IMR-90 (cell line): ENCODE measurements at regions not wholly inside any gene's neighbourhood (a gene's known extent, or its start where the extent isn't known, plus 50 kb on each side); places are given as distances from the start of the nearest gene placed in this dataset.

Experiments
- ATAC-seq: fragments of 200-7000 bp; cut with Tn5 transposase; 2 replicates; pipeline ENCODE4 v1.9.1; 2020; ENCODE audit warnings: low read depth, mild to moderate bottlenecking, moderate library complexity
- BruUV-seq: library from RNA; stranded (reverse); fragments of 400-500 nt; replicated peaks from 2 replicates; lab custom pipeline; 2021; lab: Mats Ljungman, UMichigan
- CTCF ChIA-PET: fragments of 300-600 bp; formaldehyde crosslinking; extraction: SDS; loops from one replicate; lab custom pipeline; 2021; ENCODE audit warnings: antibody characterized with exemption; lab: Yijun Ruan, JAX
- POLR2A ChIA-PET: fragments of 300-600 bp; sonication (Branson Sonifier 250); formaldehyde crosslinking; loops from one replicate; lab custom pipeline; 2022; ENCODE audit warnings: antibody characterized with exemption; ENCODE audit not compliant: unreplicated experiment; lab: Charles Lee
- DNase-seq: peaks from one replicate; pipeline ENCODE4 v3.0.0; 2013
- H2AFZ ChIP-seq: replicated peaks from 2 replicates; pipeline ENCODE3; 2013; ENCODE audit warnings: low read length, mild to moderate bottlenecking; ENCODE audit not compliant: poor library complexity
- H2AK5ac ChIP-seq: 2 replicates; pipeline ENCODE4 v1.6.1; 2013; ENCODE audit warnings: low read depth, low read length, inconsistent platforms
- H2AK9ac ChIP-seq: replicated peaks from 2 replicates; pipeline ENCODE3; 2013; ENCODE audit warnings: mild to moderate bottlenecking, low read depth, low read length, moderate library complexity; ENCODE audit not compliant: poor library complexity
- H2BK120ac ChIP-seq: 2 replicates; pipeline ENCODE4 v1.6.1; 2013; ENCODE audit warnings: low read depth, low read length, inconsistent platforms
- H2BK15ac ChIP-seq: 3 replicates; pipeline ENCODE4 v1.6.1; 2013; ENCODE audit warnings: low read depth, low read length, inconsistent platforms
- H2BK20ac ChIP-seq: 2 replicates; pipeline ENCODE4 v1.6.1; 2013; ENCODE audit warnings: low read depth, mild to moderate bottlenecking, inconsistent platforms, low read length, moderate library complexity
- H2BK5ac ChIP-seq: 2 replicates; pipeline ENCODE4 v1.6.1; 2013; ENCODE audit warnings: mild to moderate bottlenecking, low read depth, low read length, inconsistent platforms; ENCODE audit not compliant: poor library complexity, severe bottlenecking
- H3K14ac ChIP-seq: replicated peaks from 2 replicates; pipeline ENCODE4 v1.6.1; 2013; ENCODE audit warnings: low read depth, low read length, inconsistent platforms
- H3K18ac ChIP-seq: 2 replicates; pipeline ENCODE4 v1.6.1; 2013; ENCODE audit warnings: low read depth, low read length, control low read depth
- H3K23ac ChIP-seq: 2 replicates; pipeline ENCODE4 v1.6.1; 2013; ENCODE audit warnings: low read depth, low read length, inconsistent platforms
- H3K27ac ChIP-seq: 2 replicates; pipeline ENCODE4 v1.5.1; 2013; ENCODE audit warnings: mild to moderate bottlenecking, control low read depth, low read length; ENCODE audit not compliant: insufficient read depth
- H3K27me3 ChIP-seq: 2 replicates; pipeline ENCODE4 v1.6.1; 2013; ENCODE audit warnings: low read length; ENCODE audit not compliant: control insufficient read depth, insufficient read depth
- H3K36me3 ChIP-seq: 2 replicates; pipeline ENCODE4 v1.6.1; 2013; ENCODE audit warnings: low read length, mixed read lengths; ENCODE audit not compliant: control insufficient read depth, insufficient read depth
- H3K4ac ChIP-seq: 2 replicates; pipeline ENCODE4 v1.6.1; 2013; ENCODE audit warnings: low read depth, low read length, inconsistent platforms
- H3K4me1 ChIP-seq: 2 replicates; pipeline ENCODE4 v1.6.1; 2013; ENCODE audit warnings: low read length, mixed read lengths; ENCODE audit not compliant: control insufficient read depth, insufficient read depth
- H3K4me2 ChIP-seq: 2 replicates; pipeline ENCODE4 v1.6.1; 2013; ENCODE audit warnings: low read depth, mild to moderate bottlenecking, control low read depth, low read length, moderate library complexity
- H3K4me3 ChIP-seq: 2 replicates; pipeline ENCODE4 v1.5.1; 2013; ENCODE audit warnings: low read depth, mild to moderate bottlenecking, control low read depth, low read length, moderate library complexity; ENCODE audit not compliant: insufficient read depth
- H3K56ac ChIP-seq: 2 replicates; pipeline ENCODE4 v1.6.1; 2013; ENCODE audit warnings: low read length, inconsistent platforms; ENCODE audit not compliant: insufficient read depth; ENCODE audit errors: extremely low read depth
- H3K79me1 ChIP-seq, 2 experiments: 2 replicates each; pipeline ENCODE4 v1.6.1; 2013; ENCODE audit warnings: low read length in 2 of 2, inconsistent platforms in 1 of 2, low read depth in 1 of 2
- H3K9ac ChIP-seq: 2 replicates; pipeline ENCODE4 v1.6.1; 2013; ENCODE audit warnings: low read depth, low read length, control low read depth
- H3K9me1 ChIP-seq: 2 replicates; pipeline ENCODE4 v1.6.1; 2013; ENCODE audit warnings: low read length, inconsistent platforms; ENCODE audit not compliant: insufficient read depth
- H3K9me3 ChIP-seq: 2 replicates; pipeline ENCODE4 v1.6.1; 2013; ENCODE audit warnings: low read length; ENCODE audit not compliant: control insufficient read depth, insufficient read depth
- H4K20me1 ChIP-seq: 2 replicates; pipeline ENCODE4 v1.6.1; 2013; ENCODE audit warnings: low read length, inconsistent platforms; ENCODE audit not compliant: insufficient read depth
- H4K5ac ChIP-seq: 2 replicates; pipeline ENCODE4 v1.6.1; 2013; ENCODE audit warnings: mild to moderate bottlenecking, low read depth, low read length, control low read depth
- H4K8ac ChIP-seq, 2 experiments: 2 replicates each; pipeline ENCODE4 v1.6.1; 2013; ENCODE audit warnings: low read depth in 2 of 2, low read length in 2 of 2, control low read depth in 1 of 2, inconsistent platforms in 1 of 2
- H4K91ac ChIP-seq: 2 replicates; pipeline ENCODE4 v1.6.1; 2013; ENCODE audit warnings: low read depth, low read length, inconsistent platforms; ENCODE audit not compliant: insufficient read depth
- CEBPB ChIP-seq: IDR thresholded peaks from 2 replicates; pipeline ENCODE4 v1.6.1; 2012; ENCODE audit warnings: low read depth, low read length, improper control_type of control experiment
- CTCF ChIP-seq: conservative IDR thresholded peaks from 2 replicates; pipeline ENCODE4 v1.5.1; 2012; ENCODE audit warnings: mild to moderate bottlenecking, low read depth, low read length, improper control_type of control experiment
- WGBS, 2 experiments: methylation state at CpG; one replicate each; pipeline versions ENCODE4 v1.1.5 to v1.1.7; 2013; ENCODE audit warnings: missing lambda C conversion rate in 2 of 2; ENCODE audit not compliant: insufficient read length in 1 of 2; ENCODE audit errors: extremely low coverage in 2 of 2; 5-methylcytosine and 5-hydroxymethylcytosine counted together
- dilution Hi-C: fragments of 300-500 bp; cut with HindIII; formaldehyde crosslinking; loops from one replicate; pipeline ENCODE4 v1.14.3; 2018; ENCODE audit warnings: low sequenced_read_pairs; ENCODE audit not compliant: unreplicated experiment
- in situ Hi-C: fragments of 300-500 bp; cut with MboI; formaldehyde crosslinking; loops from 3 replicates; pipeline ENCODE4 v1.14.3; 2019; ENCODE audit warnings: low sequenced_read_pairs, inconsistent platforms, mixed read lengths
- intact Hi-C: fragments of 100-400 bp; cut with micrococcal nuclease; formaldehyde crosslinking; loops from 2 replicates; pipeline ENCODE4 v1.10.0; 2022

- H3K9me1 ChIP-seq: peaks cover 5% of the 10 kb centered on the region; the same call in 1 of the 2 replicates
- whole genome bisulfite sequencing, 2 experiments: no CpG with 5 or more reads among the region's 6 CpGs
- intact Hi-C loops (no loop called here), dilution Hi-C loops (no loop called here), in situ Hi-C loops (no loop called here)
- H3K14ac ChIP-seq: no peak overlapping the region
- H3K4ac ChIP-seq: no peak overlapping the region
- no peak overlapping the region for H3K27ac ChIP-seq
- H2AFZ ChIP-seq: no peak overlapping the region
- H4K8ac ChIP-seq: no peak overlapping the region
- CTCF ChIA-PET: no interaction called here
- no peak overlapping the region for H3K23ac ChIP-seq
- H2BK20ac ChIP-seq: no peak overlapping the region
- H3K4me2 ChIP-seq: no peak overlapping the region
- no peak overlapping the region for H4K91ac ChIP-seq
- H3K4me3 ChIP-seq: no peak overlapping the region
- no peak overlapping the region for H2BK5ac ChIP-seq
- no peak overlapping the region for H2BK15ac ChIP-seq
- TF ChIP-seq CEBPB: peak; percentile 75
- no peak for TF ChIP-seq CTCF
- H3K56ac ChIP-seq: no peak overlapping the region
- no peak for ATAC-seq
- H3K9me3 ChIP-seq: no peaks in the 10 kb centered on the region
- no peak overlapping the region for H3K9ac ChIP-seq
- no peak overlapping the region for H2BK120ac ChIP-seq
- H3K36me3 ChIP-seq: no peaks in the 10 kb centered on the region
- POLR2A ChIA-PET: no interaction called here
- no peak overlapping the region for H4K5ac ChIP-seq
- no peaks in the 10 kb centered on the region for H3K79me1 ChIP-seq
- peak; percentile 65 for DNase-seq
- peaks cover 6% of the 10 kb centered on the region for H3K4me1 ChIP-seq
- BruUV-seq: no TSS peak
- no peak overlapping the region for H2AK9ac ChIP-seq
- no peak overlapping the region for H3K18ac ChIP-seq
- no peaks in the 10 kb centered on the region for H4K20me1 ChIP-seq
- no peak overlapping the region for H2AK5ac ChIP-seq
- H3K27me3 ChIP-seq: no peaks in the 10 kb centered on the region
Measured at GRCh38 chr4:24321131-24321530, 263.2 kb downstream of the DHX15 start.
